Stomach (tissue), 4 donors: ENCODE measurements at regions not wholly inside any gene's neighbourhood (a gene's known extent, or its start where the extent isn't known, plus 50 kb on each side); places are given as distances from the start of the nearest gene placed in this dataset.

Experiments
- EP300 ChIP-seq: sonication (generic); formaldehyde crosslinking; IDR thresholded peaks from one replicate; pipeline ENCODE4 v1.6.1; 2017; ENCODE audit warnings: antibody characterized with exemption
- POLR2A ChIP-seq, 4 donors: fragments of 450-650 bp; IDR thresholded peaks; one replicate each; pipeline ENCODE4 v1.6.1; 2016; ENCODE audit warnings: antibody characterized with exemption in 4 of 4, control low read depth in 2 of 4, mild to moderate bottlenecking in 1 of 4, moderate library complexity in 1 of 4
- POLR2AphosphoS5 ChIP-seq, 3 donors: sonication (generic); formaldehyde crosslinking; IDR thresholded peaks; one replicate each; pipeline ENCODE4 v1.6.1; 2016; ENCODE audit warnings: antibody characterized with exemption in 3 of 3
- TF ChIP-seq, protein P1 (sequence below), 7 experiments: fragments of 450-650 bp in 4 of 7; fragments of 200-600 bp in 3 of 7; sonication (generic) in 3 of 7; IDR thresholded peaks; one replicate each; pipeline ENCODE4 v1.5.1; 2016 to 2019; ENCODE audit warnings: antibody characterized with exemption in 7 of 7, control low read depth in 2 of 7, mild to moderate bottlenecking in 1 of 7

DNA sequence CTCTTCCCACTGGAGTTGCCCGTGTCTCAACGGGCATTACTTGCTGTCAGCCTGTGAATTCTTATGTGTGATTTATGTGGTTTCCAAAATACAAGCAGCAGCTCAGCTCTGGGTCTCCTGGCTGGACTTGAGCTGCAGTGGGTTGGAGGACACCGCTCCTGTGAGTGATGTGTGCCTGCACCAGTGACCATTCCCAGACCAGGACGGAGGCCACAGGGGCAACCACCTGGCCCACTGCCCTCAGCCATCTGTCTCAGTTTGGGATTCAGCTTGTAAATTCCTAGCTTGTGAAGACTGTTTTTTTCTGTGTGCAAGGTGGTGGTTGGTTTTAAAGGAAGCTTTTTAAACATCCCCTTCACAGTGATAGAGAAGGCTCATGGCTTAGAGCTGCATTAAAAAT lies 261.0 kb downstream of the BCL2 start:
- TF ChIP-seq, protein P1, sequence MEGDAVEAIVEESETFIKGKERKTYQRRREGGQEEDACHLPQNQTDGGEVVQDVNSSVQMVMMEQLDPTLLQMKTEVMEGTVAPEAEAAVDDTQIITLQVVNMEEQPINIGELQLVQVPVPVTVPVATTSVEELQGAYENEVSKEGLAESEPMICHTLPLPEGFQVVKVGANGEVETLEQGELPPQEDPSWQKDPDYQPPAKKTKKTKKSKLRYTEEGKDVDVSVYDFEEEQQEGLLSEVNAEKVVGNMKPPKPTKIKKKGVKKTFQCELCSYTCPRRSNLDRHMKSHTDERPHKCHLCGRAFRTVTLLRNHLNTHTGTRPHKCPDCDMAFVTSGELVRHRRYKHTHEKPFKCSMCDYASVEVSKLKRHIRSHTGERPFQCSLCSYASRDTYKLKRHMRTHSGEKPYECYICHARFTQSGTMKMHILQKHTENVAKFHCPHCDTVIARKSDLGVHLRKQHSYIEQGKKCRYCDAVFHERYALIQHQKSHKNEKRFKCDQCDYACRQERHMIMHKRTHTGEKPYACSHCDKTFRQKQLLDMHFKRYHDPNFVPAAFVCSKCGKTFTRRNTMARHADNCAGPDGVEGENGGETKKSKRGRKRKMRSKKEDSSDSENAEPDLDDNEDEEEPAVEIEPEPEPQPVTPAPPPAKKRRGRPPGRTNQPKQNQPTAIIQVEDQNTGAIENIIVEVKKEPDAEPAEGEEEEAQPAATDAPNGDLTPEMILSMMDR (IDR thresholded peaks at IDR 0.05), result no peak
- TF ChIP-seq POLR2A (IDR thresholded peaks at IDR 0.05), result no peak
- TF ChIP-seq POLR2AphosphoS5 (IDR thresholded peaks at IDR 0.05), result no peak
- TF ChIP-seq EP300, result no peak
